DND-41 (cell line): ENCODE measurements at regions not wholly inside any gene's neighbourhood (a gene's known extent, or its start where the extent isn't known, plus 50 kb on each side); places are given as distances from the start of the nearest gene placed in this dataset.

Experiments
- ATAC-seq: fragments of 200-7000 bp; cut with Tn5 transposase; 3 replicates; pipeline ENCODE4 v1.9.1; 2021; ENCODE audit warnings: low read depth; ENCODE audit not compliant: insufficient read depth
- DNase-seq: peaks from one replicate; pipeline ENCODE4 v3.0.0-alpha.2; 2020
- H2AFZ ChIP-seq: 2 replicates; pipeline ENCODE4 v1.6.0; 2012; ENCODE audit warnings: low read depth, low read length
- H3K27ac ChIP-seq: 2 replicates; pipeline ENCODE4 v1.5.1; 2012; ENCODE audit warnings: low read length, inconsistent platforms
- H3K27me3 ChIP-seq: fragments of 200-600 bp; sonication (generic); 2 replicates; pipeline ENCODE4 v1.6.0; 2012; ENCODE audit warnings: low read length, mild to moderate bottlenecking, inconsistent platforms; ENCODE audit not compliant: insufficient read depth, poor library complexity
- H3K36me3 ChIP-seq: 2 replicates; pipeline ENCODE4 v1.5.1; 2012; ENCODE audit warnings: low read length, inconsistent platforms; ENCODE audit not compliant: insufficient read depth
- H3K4me1 ChIP-seq: 2 replicates; pipeline ENCODE4 v1.5.1; 2012; ENCODE audit warnings: mild to moderate bottlenecking, low read length; ENCODE audit not compliant: insufficient read depth
- H3K4me2 ChIP-seq: 2 replicates; pipeline ENCODE4 v1.6.0; 2012; ENCODE audit warnings: mild to moderate bottlenecking, moderate library complexity, low read length, inconsistent platforms; ENCODE audit not compliant: insufficient read depth
- H3K4me3 ChIP-seq, 2 experiments: fragments of 200-600 bp in 1 of 2; shearing (Covaris generic) in 1 of 2; 2 replicates each; pipeline ENCODE4 v1.5.1; 2012 to 2016; ENCODE audit warnings: inconsistent platforms in 2 of 2, low read length in 2 of 2, mild to moderate bottlenecking in 2 of 2, low read depth in 1 of 2, moderate library complexity in 1 of 2
- H3K79me2 ChIP-seq: 2 replicates; pipeline ENCODE4 v1.6.0; 2012; ENCODE audit warnings: low read length, inconsistent platforms; ENCODE audit not compliant: insufficient read depth
- H3K9ac ChIP-seq: 2 replicates; pipeline ENCODE4 v1.6.0; 2012; ENCODE audit warnings: low read depth, mild to moderate bottlenecking, inconsistent platforms, low read length, moderate library complexity
- H3K9me3 ChIP-seq: 2 replicates; pipeline ENCODE4 v1.5.1; 2012; ENCODE audit warnings: low read length, moderate library complexity, mild to moderate bottlenecking, inconsistent platforms; ENCODE audit not compliant: insufficient read depth, severe bottlenecking
- H4K20me1 ChIP-seq: 2 replicates; pipeline ENCODE4 v1.6.0; 2012; ENCODE audit warnings: low read length; ENCODE audit not compliant: insufficient read depth
- EZH2 ChIP-seq: IDR thresholded peaks from 3 replicates; pipeline ENCODE4 v1.6.1; 2012; ENCODE audit warnings: borderline replicate concordance, low read depth, mild to moderate bottlenecking, moderate library complexity, low read length, inconsistent platforms; ENCODE audit not compliant: severe bottlenecking
- TF ChIP-seq, protein P1 (sequence below): IDR thresholded peaks from 2 replicates; pipeline ENCODE4 v1.5.1; 2012; ENCODE audit warnings: borderline replicate concordance, low read length, moderate library complexity, mild to moderate bottlenecking; ENCODE audit not compliant: poor library complexity, severe bottlenecking; ENCODE audit errors: extremely low read depth

DNA sequence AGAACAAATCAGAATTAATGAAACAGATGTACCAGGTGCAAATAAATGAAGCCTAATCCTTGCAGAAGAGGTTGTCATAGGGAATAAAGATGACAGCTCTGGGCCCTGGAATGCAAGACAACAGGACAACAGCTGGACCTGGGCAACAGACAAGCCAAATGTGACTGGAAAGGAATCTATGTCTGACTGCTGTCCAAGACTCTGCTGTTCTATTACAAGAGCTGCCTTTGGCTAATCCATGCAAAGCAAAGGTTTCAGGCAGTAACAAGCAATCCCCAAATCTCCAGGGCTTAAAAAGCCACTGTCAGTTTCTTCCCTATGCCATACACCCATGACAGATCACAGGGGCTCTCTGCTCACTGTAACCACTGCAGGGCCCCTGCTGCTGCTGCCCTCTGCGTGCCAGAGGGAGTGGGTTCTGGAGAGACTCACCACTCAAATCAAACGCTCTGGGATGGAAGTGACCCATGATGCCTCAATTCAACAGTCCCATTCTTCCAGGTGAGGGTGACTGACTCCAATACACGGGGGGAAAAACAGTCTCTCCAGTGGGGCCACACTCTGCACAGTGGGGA is 218.9 kb upstream of the SFSWAP start:
- H3K9me3 ChIP-seq = no peaks in the 10 kb centered on the region
- H3K27me3 ChIP-seq = peaks cover 18% of the 10 kb centered on the region
- H4K20me1 ChIP-seq = no peaks in the 10 kb centered on the region
- H3K9ac ChIP-seq = no peak overlapping the region
- TF ChIP-seq, protein P1, sequence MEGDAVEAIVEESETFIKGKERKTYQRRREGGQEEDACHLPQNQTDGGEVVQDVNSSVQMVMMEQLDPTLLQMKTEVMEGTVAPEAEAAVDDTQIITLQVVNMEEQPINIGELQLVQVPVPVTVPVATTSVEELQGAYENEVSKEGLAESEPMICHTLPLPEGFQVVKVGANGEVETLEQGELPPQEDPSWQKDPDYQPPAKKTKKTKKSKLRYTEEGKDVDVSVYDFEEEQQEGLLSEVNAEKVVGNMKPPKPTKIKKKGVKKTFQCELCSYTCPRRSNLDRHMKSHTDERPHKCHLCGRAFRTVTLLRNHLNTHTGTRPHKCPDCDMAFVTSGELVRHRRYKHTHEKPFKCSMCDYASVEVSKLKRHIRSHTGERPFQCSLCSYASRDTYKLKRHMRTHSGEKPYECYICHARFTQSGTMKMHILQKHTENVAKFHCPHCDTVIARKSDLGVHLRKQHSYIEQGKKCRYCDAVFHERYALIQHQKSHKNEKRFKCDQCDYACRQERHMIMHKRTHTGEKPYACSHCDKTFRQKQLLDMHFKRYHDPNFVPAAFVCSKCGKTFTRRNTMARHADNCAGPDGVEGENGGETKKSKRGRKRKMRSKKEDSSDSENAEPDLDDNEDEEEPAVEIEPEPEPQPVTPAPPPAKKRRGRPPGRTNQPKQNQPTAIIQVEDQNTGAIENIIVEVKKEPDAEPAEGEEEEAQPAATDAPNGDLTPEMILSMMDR = no peak
- TF ChIP-seq EZH2 = no peak
- H3K36me3 ChIP-seq = no peaks in the 10 kb centered on the region
- ATAC-seq = no peak
- no peak overlapping the region for H3K27ac ChIP-seq
- H3K4me2 ChIP-seq = no peak overlapping the region
- no peak overlapping the region for H3K4me3 ChIP-seq
- H3K4me1 ChIP-seq = no peaks in the 10 kb centered on the region
- no peaks in the 10 kb centered on the region for H3K79me2 ChIP-seq
- DNase-seq = no peak
- H2AFZ ChIP-seq = no peak overlapping the region

- no peaks in the 10 kb centered on the region for H3K79me2 ChIP-seq
- ATAC-seq (no peak), DNase-seq (no peak)
- peaks cover 8% of the 10 kb centered on the region for H3K27me3 ChIP-seq
- no peak overlapping the region for H3K4me2 ChIP-seq
- no peak overlapping the region for H2AFZ ChIP-seq
- H3K9me3 ChIP-seq = no peaks in the 10 kb centered on the region
- no peak overlapping the region for H3K9ac ChIP-seq
- no peaks in the 10 kb centered on the region for H3K4me1 ChIP-seq
- H3K36me3 ChIP-seq = no peaks in the 10 kb centered on the region
- no peak overlapping the region for H3K4me3 ChIP-seq
- no peaks in the 10 kb centered on the region for H4K20me1 ChIP-seq
- TF ChIP-seq, protein P1 = no peak
- no peak for TF ChIP-seq EZH2
- no peak overlapping the region for H3K27ac ChIP-seq
These were observed 217.6 kb upstream of the SFSWAP start for GRCh38 chr12:131493068-131493826.

DNA sequence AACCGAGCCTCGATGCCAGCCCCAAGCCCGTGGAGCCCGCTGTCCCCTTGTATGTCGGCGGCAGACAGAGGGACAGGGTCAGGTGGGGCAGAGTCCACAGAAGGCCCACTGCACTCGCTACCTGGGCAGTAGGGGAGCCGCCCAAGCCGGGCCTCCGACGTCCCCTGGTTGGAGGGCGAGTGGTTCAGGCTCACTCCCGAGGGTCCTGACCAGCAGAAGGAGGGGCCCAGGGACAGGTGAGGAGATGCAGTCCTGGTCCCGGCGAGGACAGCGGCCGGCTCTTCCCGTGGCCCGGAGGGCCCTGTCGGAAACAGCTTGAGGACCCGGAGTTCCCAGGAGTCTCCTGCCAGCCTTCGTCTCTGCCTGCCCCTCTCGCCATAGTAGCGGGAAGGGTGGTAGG is 216.7 kb upstream of the SFSWAP start:
- ATAC-seq = no peak
- Histone ChIP-seq H3K36me3 (no peaks in the 10 kb centered on the region), H3K27ac (no peak overlapping the region), H3K4me1 (no peaks in the 10 kb centered on the region), H2AFZ (no peak overlapping the region), H3K4me3 (no peak overlapping the region), H3K4me2 (no peak overlapping the region), H3K9me3 (no peaks in the 10 kb centered on the region), H4K20me1 (no peaks in the 10 kb centered on the region), H3K9ac (no peak overlapping the region), H3K27me3 (peaks cover 5% of the 10 kb centered on the region), H3K79me2 (no peaks in the 10 kb centered on the region)
- TF ChIP-seq EZH2 = no peak
- TF ChIP-seq, protein P1 = no peak
- DNase-seq = no peak
